KBM-7 (cell line): ENCODE measurements at regions not wholly inside any gene's neighbourhood (a gene's known extent, or its start where the extent isn't known, plus 50 kb on each side); places are given as distances from the start of the nearest gene placed in this dataset.
"Not testable (repeated sequence)": the region's sequence is repeated elsewhere in the genome, so short reads cannot be mapped to it uniquely, and the experiment has no call there.

Experiments
- DNase-seq: peaks from one replicate; pipeline ENCODE4 v3.0.0-alpha.2; 2015
- in situ Hi-C: fragments of 300-500 bp; cut with MboI; formaldehyde crosslinking; loops from 2 replicates; pipeline ENCODE4 v1.14.3; 2020; ENCODE audit warnings: low sequenced_read_pairs, low pct_unique_long_range_greater_than_20kb, mixed read lengths

- no peak for DNase-seq
- in situ Hi-C loops = no loop called here
Observed at GRCh38 chr11:31966846-31967245, 124.0 kb upstream of the RCN1 start.

- no peak for DNase-seq
- in situ Hi-C loops = no loop called here
Observed at GRCh38 chr11:31964181-31964580, 126.7 kb upstream of the RCN1 start.

GRCh38 chr11:31960126-31960525, 130.7 kb upstream of the RCN1 start:
- no peak for DNase-seq
- in situ Hi-C loops = no loop called here

GRCh38 chr11:31959716-31960115, 131.2 kb upstream of the RCN1 start:
- DNase-seq = no peak
- in situ Hi-C loops = no loop called here

- in situ Hi-C loops = no loop called here
- peak; percentile 61 for DNase-seq
Observed at GRCh38 chr11:31958076-31958735, 132.7 kb upstream of the RCN1 start.

- DNase-seq = no peak
- in situ Hi-C loops = no loop called here
Observed at GRCh38 chr11:31957674-31958073, 133.2 kb upstream of the RCN1 start.

GRCh38 chr11:31956310-31956709, 134.6 kb upstream of the RCN1 start:
- in situ Hi-C loops = no loop called here
- DNase-seq = no peak

- DNase-seq = no peak
- in situ Hi-C loops = no loop called here
Observed at GRCh38 chr11:31955838-31956237, 135.0 kb upstream of the RCN1 start.

GRCh38 chr11:31953803-31954327, 137.0 kb upstream of the RCN1 start:
- DNase-seq = no peak
- in situ Hi-C loops = no loop called here

GRCh38 chr11:31949733-31950200, 138.6 kb upstream of the PAX6 start:
- in situ Hi-C loops, DNase-seq: not testable (repeated sequence)

GRCh38 chr11:31947051-31947450, 135.9 kb upstream of the PAX6 start:
- no peak for DNase-seq
- in situ Hi-C loops = no loop called here

- in situ Hi-C loops = no loop called here
Observed at GRCh38 chr11:31943056-31943780, 132.1 kb upstream of the PAX6 start.

GRCh38 chr11:31940371-31941037, 129.4 kb upstream of the PAX6 start:
- in situ Hi-C loops = no loop called here
- DNase-seq = no peak

More at GRCh38 chr11:31943056-31943780, 132.1 kb upstream of the PAX6 start:
- DNase-seq = no peak

GRCh38 chr11:31939004-31939403, 127.9 kb upstream of the PAX6 start:
- DNase-seq = no peak
- in situ Hi-C loops = no loop called here

GRCh38 chr11:31936312-31936711, 125.2 kb upstream of the PAX6 start:
- DNase-seq = no peak
- in situ Hi-C loops = no loop called here

GRCh38 chr11:31932879-31933278, 121.8 kb upstream of the PAX6 start:
- in situ Hi-C loops = no loop called here

GRCh38 chr11:31927982-31928381, 116.9 kb upstream of the PAX6 start:
- DNase-seq = no peak

More at GRCh38 chr11:31932879-31933278, 121.8 kb upstream of the PAX6 start:
- DNase-seq = no peak

GRCh38 chr11:31926816-31927528, 115.8 kb upstream of the PAX6 start:
- DNase-seq = no peak
- in situ Hi-C loops = no loop called here

More at GRCh38 chr11:31927982-31928381, 116.9 kb upstream of the PAX6 start:
- in situ Hi-C loops = no loop called here

GRCh38 chr11:31926106-31926505, 115.0 kb upstream of the PAX6 start:
- in situ Hi-C loops = no loop called here
- no peak for DNase-seq
